ENCODE measurements at regions not wholly inside any gene's neighbourhood (a gene's known extent, or its start where the extent isn't known, plus 50 kb on each side); places are given as distances from the start of the nearest gene placed in this dataset.
"Not testable (repeated sequence)": the region's sequence is repeated elsewhere in the genome, so short reads cannot be mapped to it uniquely, and the experiment has no call there.

DNA sequence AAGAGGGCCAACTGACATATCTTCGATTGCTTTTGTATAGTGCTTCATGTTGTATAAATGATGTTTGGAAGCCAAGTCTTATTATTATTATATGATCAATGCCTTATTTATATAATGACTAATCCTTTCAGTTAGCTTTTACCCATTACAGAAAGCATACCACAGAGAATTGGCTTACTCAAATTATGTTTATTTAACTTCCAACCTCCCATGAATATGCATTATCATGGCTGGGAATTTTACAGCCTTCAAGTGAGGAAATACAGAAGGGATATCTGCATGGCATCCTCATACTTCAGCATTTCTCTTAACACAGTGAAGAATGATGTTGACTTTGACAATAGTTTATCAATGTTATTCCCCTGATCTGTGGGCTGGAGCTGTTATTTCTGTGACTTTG, 225.9 kb upstream of the GAP43 start:
- no peak for DNase-seq

DNA sequence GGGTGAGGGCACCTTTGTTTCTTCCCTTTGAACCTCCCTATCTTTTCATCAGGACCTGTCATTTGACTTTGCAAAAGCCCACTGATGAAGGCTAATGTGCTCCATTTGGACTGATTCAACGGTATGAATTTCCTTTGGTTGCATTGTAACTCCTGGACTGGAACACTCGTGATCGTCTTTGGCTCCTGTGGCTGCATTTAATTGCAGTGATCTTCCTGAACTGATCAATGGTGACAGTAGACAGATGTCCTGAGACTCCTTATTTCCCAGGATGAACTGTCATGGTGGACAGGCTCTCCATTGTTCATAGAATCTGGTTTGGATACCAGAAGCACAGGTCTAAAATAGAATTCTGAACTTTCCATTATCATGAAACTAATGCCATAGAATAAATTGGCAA, 224.8 kb upstream of the GAP43 start:
- DNase-seq = no peak

DNA sequence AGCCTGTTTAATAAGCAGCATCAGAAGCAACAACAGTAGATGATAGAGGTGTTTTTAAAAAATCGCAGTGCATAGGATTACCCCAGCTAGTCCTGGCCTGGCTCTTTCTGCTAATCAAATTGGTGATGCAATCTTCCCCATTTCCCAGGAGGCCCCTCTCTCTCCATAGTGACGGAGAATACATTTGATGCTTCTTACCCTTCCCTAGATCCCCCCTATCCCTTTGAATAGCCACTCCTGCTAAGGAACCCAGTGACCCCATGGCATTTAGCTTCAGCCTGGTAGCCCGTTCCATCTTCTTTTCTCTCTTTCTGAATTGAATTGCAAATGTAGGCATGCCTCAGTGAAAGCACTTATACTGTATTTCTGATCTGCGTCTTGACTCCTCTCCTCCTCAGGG, 223.6 kb upstream of the GAP43 start:
- DNase-seq = no peak

DNA sequence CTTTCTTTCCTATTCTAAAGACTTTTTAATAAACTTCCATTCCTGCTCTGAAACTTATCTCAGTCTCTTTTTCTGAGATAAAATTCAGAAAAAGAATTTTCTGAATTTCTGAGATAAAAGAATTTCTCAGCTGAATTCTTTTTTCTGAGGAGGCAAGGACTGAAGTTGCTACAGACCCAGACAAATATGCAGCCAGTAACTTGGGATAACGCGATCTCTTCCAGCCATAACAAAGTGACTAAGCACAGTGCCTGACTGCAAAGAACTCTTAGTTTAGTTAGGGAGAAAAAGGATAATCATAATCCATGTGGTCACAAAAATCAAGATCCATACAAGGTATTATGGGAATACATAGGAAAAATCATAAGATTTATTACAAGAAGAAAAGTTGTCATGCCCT, 222.0 kb upstream of the GAP43 start:
- DNase-seq = no peak

DNA sequence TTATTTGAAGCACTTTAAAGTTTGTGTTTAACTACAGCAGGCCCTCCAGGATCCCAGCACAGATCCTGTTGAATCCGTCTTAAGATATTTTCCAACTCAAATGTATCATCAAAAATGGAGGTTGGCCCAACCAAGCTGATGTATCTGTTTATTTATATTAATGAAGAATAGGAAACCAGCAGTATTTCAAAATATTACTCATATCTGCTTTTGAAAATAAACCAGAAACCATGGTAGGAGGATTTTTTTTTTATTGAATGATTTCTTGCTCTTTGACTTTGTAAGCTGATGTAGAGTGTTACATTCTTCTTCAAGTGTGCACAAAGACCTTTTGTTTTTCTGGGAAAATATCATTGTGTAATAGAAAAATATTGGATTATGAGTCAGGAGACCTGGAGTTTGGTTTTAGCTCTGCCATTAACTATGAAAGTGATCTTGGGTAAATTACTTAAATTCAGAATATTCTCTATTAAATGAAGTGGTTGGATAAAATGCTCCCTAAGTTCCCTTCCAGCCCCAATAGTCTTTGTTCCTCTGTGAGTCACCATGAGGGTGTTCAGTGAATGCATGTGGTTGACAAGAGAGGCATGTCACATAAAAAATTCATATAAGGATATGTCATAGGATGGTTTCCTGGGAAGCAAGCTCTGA, 221.3 kb upstream of the GAP43 start:
- no peak for DNase-seq

DNA sequence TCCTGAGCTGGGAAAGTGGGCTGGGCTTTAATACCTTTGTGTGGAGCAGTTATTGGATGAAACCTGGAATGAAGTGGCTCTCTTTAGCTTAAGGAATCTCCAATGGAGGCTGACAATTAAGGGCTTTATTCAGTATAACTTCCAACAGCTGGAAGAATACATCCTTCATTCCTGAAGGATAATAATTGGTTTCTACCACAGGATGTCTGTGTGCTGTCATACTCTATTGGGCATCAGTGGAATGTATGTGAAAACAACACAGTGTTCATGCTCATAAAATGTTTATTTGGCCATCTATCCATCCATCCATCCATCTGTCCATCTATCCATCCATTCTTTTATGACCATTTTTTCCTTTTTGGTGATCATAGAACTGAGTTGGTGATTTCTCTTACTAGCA, 220.7 kb upstream of the GAP43 start:
- DNase-seq = no peak

DNA sequence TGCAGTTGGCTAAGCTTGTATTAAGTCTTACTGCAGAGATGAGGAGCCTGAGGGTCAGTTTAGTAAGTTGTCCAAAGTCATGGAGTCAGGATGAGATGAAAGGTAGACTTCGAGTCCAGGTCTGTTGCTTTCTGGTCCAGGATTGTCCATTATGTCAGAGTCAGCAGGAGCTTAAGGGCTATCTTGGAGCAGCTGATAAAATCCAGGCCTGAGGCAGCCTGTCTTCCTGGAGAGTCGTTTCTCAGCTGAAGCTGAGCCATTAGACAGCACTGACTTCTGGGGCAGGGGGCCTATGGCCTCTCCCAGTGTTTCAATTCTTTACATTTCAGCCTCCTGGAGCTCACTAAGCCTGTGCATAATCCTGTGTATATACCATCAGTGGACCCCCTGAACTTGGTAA, 219.5 kb upstream of the GAP43 start:
- no peak for DNase-seq

DNA sequence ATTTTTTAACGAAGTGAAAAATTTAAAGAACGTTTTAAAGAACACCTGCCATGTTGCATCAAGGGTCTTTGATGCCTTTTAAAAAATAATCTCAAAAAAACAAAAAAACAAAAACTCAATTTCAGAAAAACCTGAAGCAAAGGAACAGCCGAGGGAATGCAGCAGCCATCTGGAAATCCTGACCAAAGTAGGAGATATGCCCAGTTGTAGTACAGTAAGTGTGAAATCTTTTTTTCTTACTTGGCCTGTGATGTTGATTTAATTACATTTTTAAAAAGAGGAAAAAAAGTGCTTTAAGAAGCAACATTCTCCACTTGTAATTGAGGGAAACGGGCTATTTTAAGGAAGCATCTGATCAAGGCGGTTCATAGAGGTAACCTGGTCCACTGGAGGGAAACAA, 213.7 kb upstream of the GAP43 start:
- no peak for DNase-seq

DNA sequence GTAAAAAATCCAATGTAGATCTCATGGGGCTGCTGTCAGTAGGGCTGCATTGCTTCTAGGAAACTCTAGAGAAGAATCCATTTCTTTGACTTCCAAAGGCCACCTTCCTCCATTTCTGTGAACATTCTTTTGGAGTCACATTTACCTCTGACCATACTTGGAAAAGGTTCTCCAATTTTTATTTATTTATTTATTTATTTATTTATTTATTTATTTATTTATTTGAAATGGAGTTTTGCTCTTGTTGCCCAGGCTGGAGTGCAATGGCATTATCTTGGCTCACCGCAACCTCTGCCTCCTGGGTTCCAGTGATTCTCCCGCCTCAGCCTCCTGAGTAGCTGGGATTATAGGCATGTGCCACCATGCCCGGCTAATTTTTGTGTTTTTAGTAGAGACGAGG, 208.7 kb upstream of the GAP43 start:
- not testable (repeated sequence) for DNase-seq

DNA sequence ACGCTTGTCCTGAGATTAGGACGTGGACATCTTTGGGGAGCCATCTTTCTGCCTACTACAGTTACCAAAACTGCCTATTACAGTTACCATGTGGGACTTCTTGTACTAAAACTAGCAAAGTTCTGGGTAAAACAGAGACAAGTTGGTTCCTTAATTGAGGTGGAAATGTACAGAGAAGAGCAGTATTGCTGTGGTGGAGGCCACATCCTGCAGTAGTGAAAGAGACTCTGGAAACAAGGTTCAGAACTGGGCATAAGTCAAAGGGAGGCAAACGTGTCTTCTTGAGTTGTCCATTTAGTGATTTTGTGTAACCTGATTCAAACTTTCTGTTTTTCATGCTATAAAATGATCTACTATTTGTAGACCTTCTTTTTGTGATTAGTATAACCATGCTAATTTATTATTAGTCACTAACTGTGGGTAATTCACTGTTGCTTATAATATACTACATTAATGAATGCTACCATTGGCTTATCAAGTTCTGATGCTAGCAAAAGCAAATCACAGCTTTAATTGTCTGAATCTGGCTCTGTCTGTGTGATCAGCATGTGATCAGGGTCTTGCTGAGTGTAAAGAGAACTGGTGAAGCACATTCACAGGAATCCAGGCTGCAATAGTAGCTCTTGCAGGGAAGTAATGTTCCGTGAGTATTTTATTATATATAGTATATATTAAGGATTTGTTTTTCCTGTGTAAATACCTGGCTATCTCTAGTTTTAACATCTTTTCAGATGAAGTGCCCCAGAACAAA, 207.9 kb upstream of the GAP43 start:
- no peak for DNase-seq

DNA sequence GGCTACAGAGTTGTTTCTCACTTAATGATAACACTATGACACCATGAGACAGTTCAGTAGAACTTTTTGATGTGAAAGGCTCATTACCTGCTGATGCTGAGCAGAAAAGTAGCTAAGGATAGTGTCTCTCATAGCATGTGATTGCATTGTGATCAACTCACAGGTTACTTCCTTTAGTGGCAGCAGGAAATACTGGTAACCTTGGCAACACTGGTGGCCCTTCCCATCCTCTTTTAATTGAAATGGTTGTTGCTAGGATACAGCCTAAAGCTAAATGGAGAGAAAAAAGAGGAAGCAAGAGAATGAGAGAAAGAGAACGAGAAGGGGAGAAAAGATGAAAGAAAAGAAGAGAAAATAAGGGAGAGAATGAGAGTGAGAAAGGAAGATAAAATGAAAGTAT, 204.7 kb upstream of the GAP43 start:
- DNase-seq = peak; percentile 34

DNA sequence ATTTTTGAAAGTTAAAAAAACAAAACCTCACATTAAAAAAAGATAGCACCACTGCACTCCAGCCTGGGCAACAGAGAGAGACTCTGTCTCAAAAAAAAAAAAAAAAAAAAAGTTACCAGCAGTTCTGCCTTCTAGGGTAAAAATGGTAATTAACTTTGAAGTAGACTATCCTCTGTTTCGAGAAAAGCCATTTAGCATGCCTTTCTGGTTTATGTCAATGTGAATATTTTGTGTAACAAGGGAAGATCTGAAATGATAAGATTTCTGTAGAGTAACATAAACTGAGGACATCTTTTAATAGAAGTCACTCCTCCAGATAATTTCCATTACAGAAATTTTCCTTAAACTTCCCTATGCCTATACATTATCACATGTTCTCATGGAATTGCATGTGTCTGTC, 203.2 kb upstream of the GAP43 start:
- no peak for DNase-seq

DNA sequence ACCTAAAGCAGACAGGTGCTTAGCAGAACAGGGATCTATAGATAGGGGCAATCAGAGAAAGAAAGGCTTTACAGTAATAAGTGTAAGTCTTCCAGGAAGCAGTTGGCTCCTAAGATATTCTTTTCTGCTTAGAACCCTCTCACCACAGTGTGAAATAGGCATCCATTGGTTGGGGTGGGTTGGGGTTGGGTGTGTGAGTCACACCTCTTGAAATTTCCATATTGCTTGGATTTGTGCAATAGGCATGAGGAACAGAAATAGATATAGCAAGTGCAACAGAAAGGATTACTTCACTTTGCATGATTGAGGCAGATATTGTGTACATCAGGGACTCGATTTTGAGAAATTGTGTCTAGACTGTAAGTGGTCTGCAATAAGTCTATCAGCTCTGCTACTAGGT, 200.1 kb upstream of the GAP43 start:
- DNase-seq = no peak

DNA sequence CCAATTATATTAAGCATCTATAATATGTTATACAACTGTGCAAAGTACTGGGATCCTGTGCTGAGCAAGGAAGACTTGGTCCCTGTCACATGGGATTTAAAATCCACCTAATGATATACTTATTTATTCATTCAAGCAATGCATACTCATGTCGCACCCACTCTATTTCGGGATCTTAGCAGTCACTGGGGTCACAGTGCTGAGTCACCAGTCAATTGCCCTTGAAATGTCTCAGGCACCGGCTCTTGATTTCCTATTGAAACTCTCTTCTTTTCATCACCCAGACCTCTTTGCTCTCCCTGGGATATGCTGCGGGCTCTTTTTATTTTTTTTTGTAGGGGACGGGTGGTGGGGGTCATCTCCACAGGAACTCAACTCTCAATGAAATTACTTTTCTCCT, 194.5 kb upstream of the GAP43 start:
- no peak for DNase-seq

DNA sequence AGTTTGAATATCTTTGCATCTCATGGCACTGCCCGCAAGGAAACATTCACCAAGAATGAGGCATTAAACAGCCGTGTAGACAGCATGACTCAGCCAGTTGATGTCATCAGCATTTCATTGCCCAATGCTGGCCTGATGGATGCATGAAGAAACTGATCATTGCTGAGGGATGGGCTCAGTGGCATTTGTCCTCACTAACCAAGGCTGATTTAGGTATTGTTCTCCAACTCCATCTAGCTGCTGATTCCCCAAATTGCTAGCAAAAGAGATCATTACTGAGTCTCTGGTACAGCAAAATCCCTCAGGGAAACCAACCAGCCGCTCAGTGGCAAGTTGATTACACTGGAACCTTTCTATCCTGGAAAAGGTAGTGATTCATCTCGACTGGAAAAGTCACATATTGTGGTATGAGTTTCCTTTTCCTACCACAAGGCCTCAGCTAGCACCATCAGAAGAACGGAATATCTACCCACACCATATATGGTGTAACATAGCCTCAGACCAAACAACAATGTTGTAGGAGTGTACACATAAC, 186.5 kb upstream of the GAP43 start:
- DNase-seq = peak; percentile 55

DNA sequence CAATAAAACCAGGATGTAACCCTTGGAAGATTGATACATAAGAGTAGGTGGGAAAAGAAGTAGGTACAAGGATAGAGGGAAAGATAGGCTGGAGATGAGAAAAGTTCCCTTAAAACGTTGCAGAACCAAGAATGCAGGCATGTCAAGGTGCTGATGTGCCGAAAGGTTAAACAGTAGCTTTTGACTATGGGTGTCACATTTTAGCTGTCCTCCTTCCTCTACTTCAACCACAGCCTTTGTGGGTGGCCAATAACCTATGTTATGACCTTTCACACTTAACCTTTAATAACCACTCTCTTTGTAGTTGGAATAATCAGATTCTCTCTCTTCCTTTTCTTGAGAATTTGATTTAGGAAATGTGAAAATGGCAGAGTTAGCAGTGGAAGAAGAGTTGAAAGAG, 184.5 kb upstream of the GAP43 start:
- DNase-seq = no peak

DNA sequence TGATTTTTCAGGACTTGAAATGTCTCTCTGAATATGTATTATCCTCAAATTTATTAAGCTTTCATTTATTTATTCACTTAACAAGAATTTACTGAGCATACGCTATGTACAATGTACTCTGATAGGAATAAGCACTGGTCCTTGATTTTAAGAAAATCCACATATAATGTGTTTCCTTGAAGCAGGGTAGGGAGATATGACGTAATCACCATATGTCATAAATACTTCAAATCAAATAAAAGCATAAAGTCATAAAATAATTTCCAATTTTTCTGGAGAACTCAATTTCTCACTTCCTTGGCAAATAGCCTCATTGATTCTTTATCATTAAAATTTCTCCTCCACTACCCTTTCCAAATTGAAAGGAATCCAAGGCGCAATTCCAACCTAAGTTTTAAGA, 177.8 kb upstream of the GAP43 start:
- DNase-seq = no peak

DNA sequence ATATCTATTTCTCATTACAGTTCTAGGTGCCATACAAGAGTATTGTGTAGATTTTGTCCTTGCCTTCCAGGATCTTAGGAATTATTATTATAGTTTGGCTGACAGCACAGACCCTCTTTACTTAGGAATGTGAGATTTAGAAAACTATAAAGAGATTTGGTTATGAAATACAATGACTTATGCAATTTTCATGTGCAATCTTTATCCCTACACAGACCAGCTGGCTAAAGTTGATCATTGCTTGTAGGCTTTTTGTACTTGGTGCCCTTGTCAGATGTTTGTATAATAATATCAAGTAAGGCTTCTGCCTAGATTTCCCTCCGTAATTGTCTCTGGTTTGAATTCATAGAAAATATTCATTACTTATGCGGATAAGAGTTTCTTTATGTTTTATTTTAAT, 174.5 kb upstream of the GAP43 start:
- no peak for DNase-seq

DNA sequence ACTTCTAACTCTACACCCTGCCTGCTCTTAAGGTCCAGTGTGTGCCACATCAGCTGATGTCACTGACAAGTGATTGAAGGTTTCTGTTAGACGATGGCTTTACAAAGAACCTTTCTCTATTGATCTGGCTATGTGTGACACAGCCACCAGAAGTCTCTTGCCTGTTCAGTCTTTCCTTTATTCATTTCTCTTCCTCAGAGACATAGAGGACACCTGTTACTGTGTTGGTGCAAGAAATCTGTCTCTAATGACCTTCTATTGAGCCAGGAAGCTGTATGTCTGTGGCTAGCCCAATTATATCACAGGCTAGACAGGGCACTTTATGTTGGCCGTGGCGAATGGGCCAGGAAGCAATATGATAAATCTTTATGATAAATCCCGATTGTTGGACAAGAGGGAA, 173.3 kb upstream of the GAP43 start:
- no peak for DNase-seq

DNA sequence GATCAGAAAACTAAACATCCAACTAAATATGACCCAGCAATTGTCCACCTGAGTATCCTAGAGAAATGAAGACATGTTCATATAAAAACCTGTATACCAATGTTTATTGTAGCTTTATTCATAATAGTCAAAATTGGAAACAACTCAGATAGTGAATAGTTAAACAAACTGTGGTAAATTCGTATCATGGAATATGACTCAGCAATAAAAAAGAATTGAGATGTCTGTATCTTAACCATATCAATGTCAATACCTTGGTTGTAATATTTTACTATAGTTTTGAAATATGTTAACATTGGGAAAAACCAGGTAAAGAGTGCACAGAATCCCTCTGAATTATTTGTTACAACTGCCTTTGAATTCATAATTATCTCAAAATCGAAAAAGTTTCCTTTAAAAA, 159.3 kb upstream of the GAP43 start:
- no peak for DNase-seq

DNA sequence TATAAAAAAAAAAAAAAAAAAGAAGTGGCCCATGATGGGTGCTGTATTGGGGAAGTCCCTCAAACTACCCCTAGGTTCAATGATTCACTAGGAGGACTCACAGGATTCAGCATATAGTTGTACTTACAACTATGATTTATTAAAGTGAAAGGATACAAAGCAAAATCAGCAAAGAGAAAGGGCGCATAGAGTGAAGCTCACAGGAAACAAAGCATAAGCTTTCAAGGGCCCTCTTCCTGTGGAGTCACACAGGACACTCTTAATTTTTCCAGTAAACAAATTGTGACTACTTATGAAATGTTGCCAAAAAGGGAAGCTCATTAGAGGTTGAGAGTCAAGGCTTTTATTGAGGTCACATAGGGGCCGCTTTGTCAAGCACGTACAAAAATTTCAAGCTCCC, 153.7 kb upstream of the GAP43 start:
- DNase-seq = no peak

DNA sequence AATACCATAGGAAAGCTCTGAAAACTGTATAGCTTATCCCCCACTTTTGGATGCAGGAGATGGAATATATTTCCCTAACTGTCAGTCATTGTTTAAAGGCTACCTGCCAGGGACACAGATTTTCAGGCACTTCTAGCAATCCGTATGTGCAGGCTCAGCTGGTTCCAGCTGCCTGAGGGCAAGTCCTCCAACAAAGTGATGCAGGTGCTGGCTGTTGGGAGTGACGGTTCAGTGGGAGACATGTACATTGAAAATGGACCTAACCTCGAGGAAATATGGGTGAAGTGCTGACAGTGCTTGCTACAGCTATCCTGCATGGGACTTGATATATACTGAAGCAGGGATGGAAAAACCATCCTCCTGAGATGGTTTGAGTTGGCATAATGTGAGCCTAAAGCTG, 153.1 kb upstream of the GAP43 start:
- peak; percentile 46 for DNase-seq

DNA sequence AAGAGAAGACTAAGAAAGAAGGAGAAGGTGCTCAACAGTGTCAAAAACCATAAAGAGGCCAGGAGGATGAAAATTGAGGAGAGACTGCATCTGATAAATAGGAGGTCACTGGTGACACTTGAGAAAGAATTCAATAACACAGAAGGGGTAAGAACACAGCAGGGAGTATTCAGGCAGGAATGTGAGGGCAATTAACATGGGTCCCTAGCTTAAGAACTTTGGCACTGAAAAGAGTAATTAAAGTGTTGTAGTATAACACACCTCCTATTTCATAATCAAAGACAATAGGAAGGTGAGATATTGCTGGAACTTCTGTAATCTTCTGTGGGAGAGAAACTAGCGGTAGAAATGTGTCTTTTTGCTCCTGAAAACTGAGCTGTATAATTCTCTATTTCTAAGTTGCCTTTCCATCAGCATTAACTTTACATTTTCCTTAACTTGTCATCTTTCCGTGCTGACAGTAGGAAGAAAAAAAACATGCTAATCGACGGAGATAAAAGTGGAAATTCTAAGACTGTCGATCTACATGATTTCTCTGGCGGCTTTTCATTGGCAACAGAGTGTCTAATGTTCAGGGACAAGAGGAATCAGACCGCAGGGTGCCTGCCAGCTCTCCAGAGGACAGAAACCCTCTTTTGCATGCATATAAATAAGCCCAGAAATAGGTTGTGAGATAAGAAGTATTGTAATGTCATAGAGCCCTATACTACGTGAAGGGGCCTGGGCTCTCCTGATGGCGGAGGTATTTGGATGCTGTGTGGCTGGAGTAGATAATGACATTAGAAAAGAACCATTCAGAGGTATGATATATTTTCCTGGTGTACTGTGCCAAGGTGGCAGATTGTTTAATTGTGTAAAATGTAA, 147.9 kb upstream of the GAP43 start:
- no peak for DNase-seq

DNA sequence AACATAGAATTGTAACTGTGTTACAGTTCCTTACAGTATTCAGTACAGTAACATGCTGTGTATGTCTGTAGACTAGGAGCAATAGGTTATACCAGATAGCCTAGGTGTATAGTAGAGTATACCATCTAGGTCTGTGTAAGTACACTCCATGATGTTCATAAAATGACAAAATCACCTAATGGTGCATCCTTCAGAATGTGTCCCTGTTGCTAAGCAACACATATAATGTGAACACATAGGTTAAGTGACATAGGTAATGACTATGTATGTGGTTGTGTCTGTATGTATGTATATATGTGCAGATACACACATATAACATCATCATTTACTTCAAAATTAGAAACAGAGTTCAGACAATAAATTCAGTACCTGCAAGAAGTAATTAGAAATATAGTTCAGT, 146.8 kb upstream of the GAP43 start:
- no peak for DNase-seq

All from NCI-H146 (cell line).